A549 (cell line): ENCODE measurements at regions not wholly inside any gene's neighbourhood (a gene's known extent, or its start where the extent isn't known, plus 50 kb on each side); places are given as distances from the start of the nearest gene placed in this dataset.

Experiments used
- EP300 ChIP-seq, 2 experiments: fragments of >200 bp; sonication (Bioruptor Twin); formaldehyde crosslinking; IDR thresholded peaks; 2 replicates in 1 of 2; 3 replicates in 1 of 2; pipeline ENCODE4 v1.6.1; 2016 to 2017
- ZNF302 ChIP-seq: fragments of 250-450 bp; sonication (Bioruptor Pico); IDR thresholded peaks from 2 replicates; pipeline ENCODE4 v1.9.0; 2021; ENCODE audit warnings: inconsistent platforms, mild to moderate bottlenecking, moderate library complexity
- TF ChIP-seq, protein P1 (sequence below): fragments of >200 bp; sonication (Bioruptor Twin); formaldehyde crosslinking; IDR thresholded peaks from 3 replicates; pipeline ENCODE4 v1.5.1; 2016

- TF ChIP-seq ZNF302 (CRISPR knock-in tag), result no peak
- TF ChIP-seq, protein P1, sequence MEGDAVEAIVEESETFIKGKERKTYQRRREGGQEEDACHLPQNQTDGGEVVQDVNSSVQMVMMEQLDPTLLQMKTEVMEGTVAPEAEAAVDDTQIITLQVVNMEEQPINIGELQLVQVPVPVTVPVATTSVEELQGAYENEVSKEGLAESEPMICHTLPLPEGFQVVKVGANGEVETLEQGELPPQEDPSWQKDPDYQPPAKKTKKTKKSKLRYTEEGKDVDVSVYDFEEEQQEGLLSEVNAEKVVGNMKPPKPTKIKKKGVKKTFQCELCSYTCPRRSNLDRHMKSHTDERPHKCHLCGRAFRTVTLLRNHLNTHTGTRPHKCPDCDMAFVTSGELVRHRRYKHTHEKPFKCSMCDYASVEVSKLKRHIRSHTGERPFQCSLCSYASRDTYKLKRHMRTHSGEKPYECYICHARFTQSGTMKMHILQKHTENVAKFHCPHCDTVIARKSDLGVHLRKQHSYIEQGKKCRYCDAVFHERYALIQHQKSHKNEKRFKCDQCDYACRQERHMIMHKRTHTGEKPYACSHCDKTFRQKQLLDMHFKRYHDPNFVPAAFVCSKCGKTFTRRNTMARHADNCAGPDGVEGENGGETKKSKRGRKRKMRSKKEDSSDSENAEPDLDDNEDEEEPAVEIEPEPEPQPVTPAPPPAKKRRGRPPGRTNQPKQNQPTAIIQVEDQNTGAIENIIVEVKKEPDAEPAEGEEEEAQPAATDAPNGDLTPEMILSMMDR, result no peak
- no peak for TF ChIP-seq EP300 (IDR thresholded peaks at IDR 0.05)
These were observed 350.6 kb upstream of the ARGLU1 start for GRCh38 chr13:106918557-106918860.
